ENCODE measurements at regions not wholly inside any gene's neighbourhood (a gene's known extent, or its start where the extent isn't known, plus 50 kb on each side); places are given as distances from the start of the nearest gene placed in this dataset.

DNA sequence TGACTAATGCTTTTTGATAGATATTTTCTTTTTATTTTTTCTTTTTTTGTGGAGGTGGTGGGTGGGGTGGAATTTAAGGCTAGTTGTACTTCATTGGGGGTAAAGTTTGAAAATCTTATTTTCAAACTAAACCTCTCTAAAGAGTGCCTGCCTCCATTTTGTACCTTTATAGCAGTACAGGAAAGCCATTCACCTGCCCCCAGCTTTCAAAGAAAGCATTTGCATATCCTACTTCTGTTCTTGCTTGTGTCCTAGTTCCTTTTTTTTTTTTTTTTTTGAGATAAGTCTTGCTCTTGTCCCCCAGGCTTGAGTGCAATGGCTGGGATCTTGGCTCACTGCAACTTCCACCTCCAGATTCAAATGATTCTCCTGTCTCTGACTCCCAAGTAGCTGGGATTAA lies 766.2 kb upstream of the LRRC4C start:
- Histone ChIP-seq H3K4me3 (no peak overlapping the region), H3K4me1 (no peaks in the 10 kb centered on the region), H3K36me3 (no peaks in the 10 kb centered on the region), H3K27me3 (no peaks in the 10 kb centered on the region), H3K27ac (no peak overlapping the region), H3K9me3 (peaks cover 0 to 11% (median 0%) of the 10 kb centered on the region in 4 donors)
- no peak for DNase-seq
- TF ChIP-seq POLR2AphosphoS5 (IDR thresholded peaks at IDR 0.05) (no peak), POLR2A (IDR thresholded peaks at IDR 0.05) (no peak), EP300 (IDR thresholded peaks at IDR 0.05) (no peak), CTCF (IDR thresholded peaks at IDR 0.05) (no peak)
- intact Hi-C loops (cut with DNase I; ENCODE audit: low total_unique reads) = no loop called here

- intact Hi-C loops (cut with DNase I; ENCODE audit: low total_unique reads) = no loop called here
- DNase-seq = no peak
- Histone ChIP-seq H3K27ac (no peak overlapping the region), H3K4me3 (no peak overlapping the region), H3K4me1 (no peaks in the 10 kb centered on the region), H3K36me3 (no peaks in the 10 kb centered on the region), H3K27me3 (no peaks in the 10 kb centered on the region), H3K9me3 (no peaks in the 10 kb centered on the region)
- TF ChIP-seq CTCF (IDR thresholded peaks at IDR 0.05) (no peak), EP300 (IDR thresholded peaks at IDR 0.05) (no peak), POLR2A (IDR thresholded peaks at IDR 0.05) (no peak), POLR2AphosphoS5 (IDR thresholded peaks at IDR 0.05) (no peak)
- WGBS, 5 donors = 56 to 69% (median 65%) methylated on average over 5 of the region's 5 CpGs
Measured at GRCh38 chr11:42232673-42233072, 773.2 kb upstream of the LRRC4C start.

DNA sequence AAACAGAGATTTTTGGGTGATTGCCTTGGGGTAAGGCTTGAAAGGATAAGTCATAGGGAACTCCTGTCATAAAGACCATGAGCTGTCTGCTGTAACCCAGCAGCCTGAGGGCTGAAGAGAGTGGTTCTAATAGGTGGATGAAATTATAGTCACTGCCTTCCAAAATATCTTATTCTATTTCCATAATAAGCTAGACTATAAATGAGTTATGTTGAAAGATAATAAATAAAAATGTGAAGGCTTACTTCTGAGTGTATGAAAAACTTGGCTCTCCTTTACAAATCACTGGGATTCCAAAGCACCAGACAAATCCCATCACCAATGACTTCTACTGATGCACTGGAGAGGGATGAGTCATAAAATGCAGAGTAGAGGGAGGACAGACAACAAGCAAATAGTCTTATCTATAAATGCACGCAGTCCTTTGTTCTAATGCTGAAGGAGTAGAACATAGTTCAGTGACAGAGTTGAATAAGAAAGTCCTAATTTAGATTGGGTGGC lies 775.0 kb upstream of the LRRC4C start:
- Histone ChIP-seq H3K4me3 (no peak overlapping the region), H3K27ac (no peak overlapping the region), H3K4me1 (no peaks in the 10 kb centered on the region), H3K9me3 (no peaks in the 10 kb centered on the region), H3K27me3 (no peaks in the 10 kb centered on the region), H3K36me3 (no peaks in the 10 kb centered on the region)
- DNase-seq = no peak
- 19 to 71% (median 35%) methylated on average over 1 of the region's 1 CpG for WGBS, 5 donors
- TF ChIP-seq CTCF (IDR thresholded peaks at IDR 0.05) (no peak), POLR2A (IDR thresholded peaks at IDR 0.05) (no peak), EP300 (IDR thresholded peaks at IDR 0.05) (no peak), POLR2AphosphoS5 (IDR thresholded peaks at IDR 0.05) (no peak)
- intact Hi-C loops (cut with DNase I; ENCODE audit: low total_unique reads) = no loop called here

- TF ChIP-seq CTCF (IDR thresholded peaks at IDR 0.05) (no peak), POLR2A (IDR thresholded peaks at IDR 0.05) (no peak), POLR2AphosphoS5 (IDR thresholded peaks at IDR 0.05) (no peak), EP300 (IDR thresholded peaks at IDR 0.05) (no peak)
- 68 to 76% (median 71%) methylated on average over 4 of the region's 4 CpGs for WGBS, 5 donors
- H3K9me3 ChIP-seq = no peaks in the 10 kb centered on the region
- H3K4me1 ChIP-seq = no peaks in the 10 kb centered on the region
- intact Hi-C loops (cut with DNase I; ENCODE audit: low total_unique reads) = no loop called here
- H3K27me3 ChIP-seq = no peaks in the 10 kb centered on the region
- no peaks in the 10 kb centered on the region for H3K36me3 ChIP-seq
- no peak for DNase-seq
- no peak overlapping the region for H3K4me3 ChIP-seq
- no peak overlapping the region for H3K27ac ChIP-seq
Measured at GRCh38 chr11:42237701-42238235, 778.3 kb upstream of the LRRC4C start.

Data from stomach (tissue), 8 donors.